ENCODE measurements at regions not wholly inside any gene's neighbourhood (a gene's known extent, or its start where the extent isn't known, plus 50 kb on each side); places are given as distances from the start of the nearest gene placed in this dataset.

DNA sequence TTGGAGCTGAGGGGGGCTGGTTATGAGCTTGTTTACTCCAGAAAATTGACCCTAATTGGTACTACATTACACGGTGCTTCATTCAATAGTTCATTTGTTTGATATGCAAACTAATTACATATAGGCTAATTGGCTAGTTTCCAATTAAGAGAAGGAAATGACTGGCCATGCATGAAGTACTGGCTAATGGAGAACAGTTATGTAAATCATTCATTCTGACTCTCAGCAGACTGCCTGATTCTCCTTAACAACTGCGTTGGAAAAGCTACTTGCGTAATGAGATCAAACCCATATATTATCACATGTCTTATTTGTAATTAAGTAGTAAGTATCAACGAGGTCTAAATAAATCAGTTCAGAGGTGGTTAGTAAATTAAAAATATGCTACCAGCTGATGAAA is 81.8 kb upstream of the CTTNBP2 start:
- H3K9me2 ChIP-seq (replicated peaks; ENCODE audit: insufficient read depth), result no peaks in the 10 kb centered on the region
- H3K4me2 ChIP-seq, result no peak overlapping the region
- H2AFZ ChIP-seq, result no peak overlapping the region
- H3K4me3 ChIP-seq, result no peak overlapping the region
- no peak for DNase-seq (ENCODE audit: low spot score)
- no peaks in the 10 kb centered on the region for H3K36me3 ChIP-seq (replicated peaks; ENCODE audit: insufficient read depth, low read depth)
- H3K27ac ChIP-seq, result no peak overlapping the region
- no peaks in the 10 kb centered on the region for H3K9me3 ChIP-seq (ENCODE audit: low read depth)
- H3K4me1 ChIP-seq (ENCODE audit: insufficient read depth), result no peaks in the 10 kb centered on the region
- no peaks in the 10 kb centered on the region for H3K79me2 ChIP-seq
- WGBS (ENCODE audit: low lambda C conversion rate, missing lambda C conversion rate), result 83% methylated on average over 4 of the region's 4 CpGs
- no peaks in the 10 kb centered on the region for H4K20me1 ChIP-seq (ENCODE audit: insufficient read depth, poor library complexity, severe bottlenecking)
- TF ChIP-seq EZH2 (IDR thresholded peaks at IDR 0.05; ENCODE audit: borderline replicate concordance) (no peak), EZH2phosphoT487 (IDR thresholded peaks at IDR 0.05; ENCODE audit: low read depth, severe bottlenecking, unreplicated experiment) (no peak)
- TF ChIP-seq, protein P1, sequence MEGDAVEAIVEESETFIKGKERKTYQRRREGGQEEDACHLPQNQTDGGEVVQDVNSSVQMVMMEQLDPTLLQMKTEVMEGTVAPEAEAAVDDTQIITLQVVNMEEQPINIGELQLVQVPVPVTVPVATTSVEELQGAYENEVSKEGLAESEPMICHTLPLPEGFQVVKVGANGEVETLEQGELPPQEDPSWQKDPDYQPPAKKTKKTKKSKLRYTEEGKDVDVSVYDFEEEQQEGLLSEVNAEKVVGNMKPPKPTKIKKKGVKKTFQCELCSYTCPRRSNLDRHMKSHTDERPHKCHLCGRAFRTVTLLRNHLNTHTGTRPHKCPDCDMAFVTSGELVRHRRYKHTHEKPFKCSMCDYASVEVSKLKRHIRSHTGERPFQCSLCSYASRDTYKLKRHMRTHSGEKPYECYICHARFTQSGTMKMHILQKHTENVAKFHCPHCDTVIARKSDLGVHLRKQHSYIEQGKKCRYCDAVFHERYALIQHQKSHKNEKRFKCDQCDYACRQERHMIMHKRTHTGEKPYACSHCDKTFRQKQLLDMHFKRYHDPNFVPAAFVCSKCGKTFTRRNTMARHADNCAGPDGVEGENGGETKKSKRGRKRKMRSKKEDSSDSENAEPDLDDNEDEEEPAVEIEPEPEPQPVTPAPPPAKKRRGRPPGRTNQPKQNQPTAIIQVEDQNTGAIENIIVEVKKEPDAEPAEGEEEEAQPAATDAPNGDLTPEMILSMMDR (IDR thresholded peaks at IDR 0.05; ENCODE audit: poor library complexity), result no peak
- H3K27me3 ChIP-seq, result no peaks in the 10 kb centered on the region

DNA sequence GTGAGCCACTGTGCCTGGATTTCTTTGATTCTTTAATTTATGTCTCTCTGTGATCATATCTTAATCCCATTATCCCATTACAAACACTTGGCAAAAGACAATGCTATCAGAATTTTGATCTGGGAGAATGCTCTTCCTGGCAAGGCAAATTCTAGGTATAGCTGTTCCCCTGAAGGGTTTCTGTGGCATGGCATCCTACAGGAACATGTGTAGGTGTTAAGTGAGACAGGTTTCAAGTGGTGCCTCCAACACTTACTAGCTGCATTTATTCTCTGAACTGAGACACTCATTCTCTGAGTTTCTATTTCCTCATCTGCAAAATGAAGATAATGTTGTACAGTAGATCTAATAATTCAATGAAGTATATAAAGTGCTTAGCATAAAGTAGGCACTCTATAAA is 87.1 kb upstream of the CTTNBP2 start:
- no peaks in the 10 kb centered on the region for H3K4me1 ChIP-seq (ENCODE audit: insufficient read depth)
- H3K9me3 ChIP-seq (ENCODE audit: low read depth), result no peaks in the 10 kb centered on the region
- no peaks in the 10 kb centered on the region for H3K27me3 ChIP-seq
- no peak overlapping the region for H3K27ac ChIP-seq
- H3K9me2 ChIP-seq (replicated peaks; ENCODE audit: insufficient read depth), result no peaks in the 10 kb centered on the region
- no peak overlapping the region for H3K4me2 ChIP-seq
- H2AFZ ChIP-seq, result no peak overlapping the region
- no peaks in the 10 kb centered on the region for H3K36me3 ChIP-seq (replicated peaks; ENCODE audit: insufficient read depth, low read depth)
- no peaks in the 10 kb centered on the region for H3K79me2 ChIP-seq
- H3K4me3 ChIP-seq, result no peak overlapping the region
- TF ChIP-seq, protein P1 (IDR thresholded peaks at IDR 0.05; ENCODE audit: poor library complexity), result no peak
- TF ChIP-seq EZH2 (IDR thresholded peaks at IDR 0.05; ENCODE audit: borderline replicate concordance) (no peak), EZH2phosphoT487 (IDR thresholded peaks at IDR 0.05; ENCODE audit: low read depth, severe bottlenecking, unreplicated experiment) (no peak)
- DNase-seq (ENCODE audit: low spot score), result no peak
- H4K20me1 ChIP-seq (ENCODE audit: insufficient read depth, poor library complexity, severe bottlenecking), result no peaks in the 10 kb centered on the region

DNA sequence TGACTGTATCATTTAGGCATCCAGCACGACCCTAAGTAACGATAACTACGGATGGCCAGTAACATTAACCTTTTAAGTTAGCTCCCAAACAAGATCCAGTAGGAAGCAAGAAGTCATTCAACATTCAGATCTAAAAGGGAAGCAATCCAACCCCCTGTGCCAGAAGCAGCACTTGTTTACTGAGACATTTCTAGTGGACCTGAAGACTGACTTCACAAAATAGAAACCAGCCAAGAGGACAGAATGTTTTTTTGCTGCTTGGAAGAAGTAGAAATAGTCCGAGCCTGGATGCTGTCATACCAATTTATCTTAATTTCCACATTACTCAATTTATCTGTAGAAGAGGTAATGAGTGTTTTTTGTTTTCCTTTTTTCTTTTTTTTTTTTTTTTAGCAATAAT is 88.0 kb upstream of the CTTNBP2 start:
- no peak for DNase-seq (ENCODE audit: low spot score)
- 76% methylated on average over 4 of the region's 4 CpGs for WGBS (ENCODE audit: low lambda C conversion rate, missing lambda C conversion rate)
- Histone ChIP-seq H3K79me2 (no peaks in the 10 kb centered on the region), H4K20me1 (ENCODE audit: insufficient read depth, poor library complexity, severe bottlenecking) (no peaks in the 10 kb centered on the region), H3K36me3 (replicated peaks; ENCODE audit: insufficient read depth, low read depth) (no peaks in the 10 kb centered on the region), H3K27ac (no peak overlapping the region), H2AFZ (no peak overlapping the region), H3K4me1 (ENCODE audit: insufficient read depth) (no peaks in the 10 kb centered on the region), H3K9me2 (replicated peaks; ENCODE audit: insufficient read depth) (no peaks in the 10 kb centered on the region), H3K4me3 (no peak overlapping the region), H3K9me3 (ENCODE audit: low read depth) (no peaks in the 10 kb centered on the region), H3K4me2 (no peak overlapping the region), H3K27me3 (no peaks in the 10 kb centered on the region)
- TF ChIP-seq EZH2phosphoT487 (IDR thresholded peaks at IDR 0.05; ENCODE audit: low read depth, severe bottlenecking, unreplicated experiment) (no peak), EZH2 (IDR thresholded peaks at IDR 0.05; ENCODE audit: borderline replicate concordance) (no peak)
- TF ChIP-seq, protein P1 (IDR thresholded peaks at IDR 0.05; ENCODE audit: poor library complexity), result no peak

DNA sequence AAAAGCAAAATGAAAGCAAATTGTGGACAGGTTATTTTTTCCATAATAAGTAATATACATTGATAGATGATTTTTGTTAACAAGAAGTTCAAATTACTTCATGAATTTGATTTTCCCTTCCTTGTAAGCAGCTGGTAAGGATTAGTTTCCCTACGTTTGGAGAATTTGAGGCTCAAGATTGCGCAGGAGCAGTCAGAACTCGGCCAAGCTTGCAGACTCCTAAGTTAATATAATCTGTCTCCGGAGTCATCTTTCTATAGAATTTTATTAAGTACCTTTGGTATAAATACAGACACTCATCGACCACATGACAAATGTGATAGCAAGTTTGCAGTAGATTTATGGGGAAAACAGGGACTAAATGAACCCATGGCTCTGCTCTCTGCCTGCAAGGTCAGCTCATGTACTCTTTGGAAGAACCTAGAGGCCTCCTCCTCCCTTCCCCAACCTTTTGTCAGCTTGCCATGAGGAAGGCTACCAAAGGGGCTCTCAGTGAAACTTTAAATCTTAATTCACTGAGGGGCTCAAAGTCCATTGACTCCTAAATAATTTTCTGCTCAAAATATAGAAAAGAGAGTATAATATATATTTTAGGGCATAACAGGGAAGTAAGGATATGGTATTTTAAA is 89.2 kb upstream of the CTTNBP2 start:
- no peak overlapping the region for H3K4me3 ChIP-seq
- H3K4me2 ChIP-seq, result no peak overlapping the region
- H3K9me2 ChIP-seq (replicated peaks; ENCODE audit: insufficient read depth), result no peaks in the 10 kb centered on the region
- TF ChIP-seq EZH2 (IDR thresholded peaks at IDR 0.05; ENCODE audit: borderline replicate concordance), result no peak
- TF ChIP-seq, protein P1 (IDR thresholded peaks at IDR 0.05; ENCODE audit: poor library complexity), result no peak
- no peak for TF ChIP-seq EZH2phosphoT487 (IDR thresholded peaks at IDR 0.05; ENCODE audit: low read depth, severe bottlenecking, unreplicated experiment)
- H2AFZ ChIP-seq, result no peak overlapping the region
- H3K27ac ChIP-seq, result no peak overlapping the region
- no peaks in the 10 kb centered on the region for H3K36me3 ChIP-seq (replicated peaks; ENCODE audit: insufficient read depth, low read depth)
- H3K79me2 ChIP-seq, result no peaks in the 10 kb centered on the region
- DNase-seq (ENCODE audit: low spot score), result no peak
- H3K9me3 ChIP-seq (ENCODE audit: low read depth), result no peaks in the 10 kb centered on the region
- no peaks in the 10 kb centered on the region for H3K4me1 ChIP-seq (ENCODE audit: insufficient read depth)
- 78% methylated on average over 5 of the region's 5 CpGs for WGBS (ENCODE audit: low lambda C conversion rate, missing lambda C conversion rate)
- H3K27me3 ChIP-seq, result no peaks in the 10 kb centered on the region
- no peaks in the 10 kb centered on the region for H4K20me1 ChIP-seq (ENCODE audit: insufficient read depth, poor library complexity, severe bottlenecking)
